A673 (cell line): ENCODE measurements at regions not wholly inside any gene's neighbourhood (a gene's known extent, or its start where the extent isn't known, plus 50 kb on each side); places are given as distances from the start of the nearest gene placed in this dataset.

Experiments
- BruUV-seq: library from RNA; stranded (reverse); fragments of 400-500 nt; replicated peaks from 2 replicates; lab custom pipeline; 2021; lab: Mats Ljungman, UMichigan
- CTCF ChIA-PET: fragments of 300-600 bp; sonication (Branson Sonifier 250); formaldehyde crosslinking; loops from one replicate; lab custom pipeline; 2022; ENCODE audit warnings: antibody characterized with exemption; lab: Charles Lee
- POLR2A ChIA-PET: fragments of 300-600 bp; sonication (Branson Sonifier 250); formaldehyde crosslinking; loops from one replicate; lab custom pipeline; 2022; ENCODE audit warnings: antibody characterized with exemption; ENCODE audit not compliant: low non-redundant PET; lab: Charles Lee
- DNase-seq: peaks from one replicate; pipeline ENCODE4 v3.0.0-alpha.2; 2015; ENCODE audit warnings: low spot score
- H3K27ac ChIP-seq: fragments of 200-600 bp; sonication (generic); 2 replicates; pipeline ENCODE4 v1.5.1; 2016; ENCODE audit warnings: mixed run types, low read depth, mild to moderate bottlenecking, mixed read lengths, antibody characterized with exemption, low read length; ENCODE audit not compliant: poor library complexity, severe bottlenecking
- H3K27me3 ChIP-seq: fragments of 200-600 bp; sonication (generic); replicated peaks from 2 replicates; pipeline ENCODE4 v1.6.1; 2017; ENCODE audit warnings: mixed run types, low read depth, mild to moderate bottlenecking, mixed read lengths, antibody characterized with exemption, low read length; ENCODE audit not compliant: insufficient read depth, poor library complexity
- H3K36me3 ChIP-seq: fragments of 200-600 bp; sonication (generic); 2 replicates; pipeline ENCODE4 v1.6.1; 2016; ENCODE audit warnings: mixed run types, mild to moderate bottlenecking, mixed read lengths, antibody characterized with exemption, low read length; ENCODE audit not compliant: insufficient read depth, poor library complexity, severe bottlenecking
- H3K4me1 ChIP-seq: fragments of 200-600 bp; sonication (generic); 2 replicates; pipeline ENCODE4 v1.6.1; 2017; ENCODE audit warnings: mixed run types, mild to moderate bottlenecking, mixed read lengths, antibody characterized with exemption, low read length; ENCODE audit not compliant: insufficient read depth, poor library complexity, severe bottlenecking
- H3K4me3 ChIP-seq: fragments of 200-600 bp; sonication (generic); 2 replicates; pipeline ENCODE4 v1.5.1; 2016; ENCODE audit warnings: low read depth, mixed run types, mild to moderate bottlenecking, mixed read lengths, low read length; ENCODE audit not compliant: poor library complexity, severe bottlenecking
- H3K9me3 ChIP-seq: fragments of 200-600 bp; sonication (generic); 2 replicates; pipeline ENCODE4 v1.6.1; 2016; ENCODE audit warnings: mixed run types, low read depth, mild to moderate bottlenecking, mixed read lengths, antibody characterized with exemption, low read length; ENCODE audit not compliant: poor library complexity, severe bottlenecking
- CTCF ChIP-seq: fragments of 300-800, 200-600 bp; sonication (generic); conservative IDR thresholded peaks from 2 replicates; pipeline ENCODE4 v1.5.1; 2017; ENCODE audit warnings: low read depth, mild to moderate bottlenecking, antibody characterized with exemption, low read length, moderate library complexity, mixed read lengths
- EZH2 ChIP-seq: fragments of 200-600 bp; sonication (generic); IDR thresholded peaks from 2 replicates; pipeline ENCODE4 v1.6.1; 2017; ENCODE audit warnings: borderline replicate concordance, low read depth, mild to moderate bottlenecking, mixed read lengths, antibody characterized with exemption, low read length; ENCODE audit not compliant: poor library complexity, severe bottlenecking
- intact Hi-C: fragments of 100-400 bp; cut with micrococcal nuclease; formaldehyde crosslinking; loops from one replicate; pipeline ENCODE4 v1.10.0; 2022; ENCODE audit not compliant: unreplicated experiment

- POLR2A ChIA-PET = no interaction called here
- H3K4me3 ChIP-seq = no peak overlapping the region
- no peak overlapping the region for H3K27ac ChIP-seq
- H3K4me1 ChIP-seq = no peaks in the 10 kb centered on the region
- intact Hi-C loops = no loop called here
- no peaks in the 10 kb centered on the region for H3K36me3 ChIP-seq
- no peaks in the 10 kb centered on the region for H3K27me3 ChIP-seq
- no peaks in the 10 kb centered on the region for H3K9me3 ChIP-seq
- no peak for DNase-seq
- CTCF ChIA-PET = no interaction called here
- no peak for TF ChIP-seq CTCF
- no peak for TF ChIP-seq EZH2
- BruUV-seq = no TSS peak
Observed at GRCh38 chr17:77556383-77557061, 402.0 kb upstream of the TNRC6C start.

- TF ChIP-seq EZH2 (no peak), CTCF (no peak)
- CTCF ChIA-PET = no interaction called here
- Histone ChIP-seq H3K27ac (no peak overlapping the region), H3K9me3 (no peaks in the 10 kb centered on the region), H3K36me3 (no peaks in the 10 kb centered on the region), H3K4me1 (no peaks in the 10 kb centered on the region), H3K4me3 (no peak overlapping the region), H3K27me3 (no peaks in the 10 kb centered on the region)
- intact Hi-C loops = no loop called here
- no TSS peak for BruUV-seq
- POLR2A ChIA-PET = no interaction called here
- DNase-seq = no peak
Observed at GRCh38 chr17:77558846-77559626, 399.5 kb upstream of the TNRC6C start.

- H3K9me3 ChIP-seq = no peaks in the 10 kb centered on the region
- H3K27ac ChIP-seq = no peak overlapping the region
- H3K4me1 ChIP-seq = no peaks in the 10 kb centered on the region
- TF ChIP-seq CTCF (no peak), EZH2 (no peak)
- no peaks in the 10 kb centered on the region for H3K27me3 ChIP-seq
- CTCF ChIA-PET = no interaction called here
- POLR2A ChIA-PET = no interaction called here
- intact Hi-C loops = no loop called here
- no TSS peak for BruUV-seq
- H3K36me3 ChIP-seq = no peaks in the 10 kb centered on the region
- no peak for DNase-seq
- no peak overlapping the region for H3K4me3 ChIP-seq
Observed at GRCh38 chr17:77560381-77560780, 398.1 kb upstream of the TNRC6C start.
